ENCODE measurements at regions not wholly inside any gene's neighbourhood (a gene's known extent, or its start where the extent isn't known, plus 50 kb on each side); places are given as distances from the start of the nearest gene placed in this dataset.

DNA sequence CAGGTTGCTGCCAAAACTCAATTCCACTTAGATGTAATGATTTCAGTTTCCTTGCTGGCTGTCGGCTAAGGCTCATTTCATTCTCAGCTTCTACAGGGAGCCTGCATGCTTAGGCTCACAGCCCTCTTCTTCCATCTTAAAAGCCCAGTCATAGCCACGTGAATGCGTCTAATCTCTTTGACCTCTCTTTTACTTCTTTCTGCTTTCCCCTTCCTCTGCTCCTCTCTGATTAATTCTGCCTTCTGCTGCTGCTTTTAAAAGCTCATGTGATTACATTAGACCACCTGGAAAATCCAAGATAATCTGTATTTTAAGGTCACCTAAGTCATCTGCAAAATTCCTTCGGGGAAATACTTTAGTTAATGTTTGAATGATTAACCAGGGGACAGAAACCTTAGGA is 812.8 kb upstream of the BRINP3 start:
- no peaks in the 10 kb centered on the region for H3K27me3 ChIP-seq (ENCODE audit: control insufficient read depth, insufficient read depth, low read length)
- no peaks in the 10 kb centered on the region for H3K36me3 ChIP-seq (ENCODE audit: control insufficient read depth, insufficient read depth, low read length)
- no peak overlapping the region for H2AFZ ChIP-seq (ENCODE audit: low read length)
- H3K4me1 ChIP-seq (ENCODE audit: control insufficient read depth, extremely low read depth, insufficient read depth, low read length): no peaks in the 10 kb centered on the region
- H3K4me2 ChIP-seq (ENCODE audit: extremely low read depth, insufficient read depth, low read length): no peak overlapping the region
- no peaks in the 10 kb centered on the region for H3K9me3 ChIP-seq (ENCODE audit: control insufficient read depth, insufficient read depth, low read depth, low read length)
- no peak overlapping the region for H3K27ac ChIP-seq (ENCODE audit: insufficient read depth, low read length)
- TF ChIP-seq, protein P1, sequence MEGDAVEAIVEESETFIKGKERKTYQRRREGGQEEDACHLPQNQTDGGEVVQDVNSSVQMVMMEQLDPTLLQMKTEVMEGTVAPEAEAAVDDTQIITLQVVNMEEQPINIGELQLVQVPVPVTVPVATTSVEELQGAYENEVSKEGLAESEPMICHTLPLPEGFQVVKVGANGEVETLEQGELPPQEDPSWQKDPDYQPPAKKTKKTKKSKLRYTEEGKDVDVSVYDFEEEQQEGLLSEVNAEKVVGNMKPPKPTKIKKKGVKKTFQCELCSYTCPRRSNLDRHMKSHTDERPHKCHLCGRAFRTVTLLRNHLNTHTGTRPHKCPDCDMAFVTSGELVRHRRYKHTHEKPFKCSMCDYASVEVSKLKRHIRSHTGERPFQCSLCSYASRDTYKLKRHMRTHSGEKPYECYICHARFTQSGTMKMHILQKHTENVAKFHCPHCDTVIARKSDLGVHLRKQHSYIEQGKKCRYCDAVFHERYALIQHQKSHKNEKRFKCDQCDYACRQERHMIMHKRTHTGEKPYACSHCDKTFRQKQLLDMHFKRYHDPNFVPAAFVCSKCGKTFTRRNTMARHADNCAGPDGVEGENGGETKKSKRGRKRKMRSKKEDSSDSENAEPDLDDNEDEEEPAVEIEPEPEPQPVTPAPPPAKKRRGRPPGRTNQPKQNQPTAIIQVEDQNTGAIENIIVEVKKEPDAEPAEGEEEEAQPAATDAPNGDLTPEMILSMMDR (conservative IDR thresholded peaks at IDR 0.05 in 1 of 2, IDR thresholded peaks at IDR 0.05 in 1 of 2; ENCODE audit: low read depth in 1 of 2, low read length in 2 of 2): no peak
- no peak for TF ChIP-seq EZH2 (IDR thresholded peaks at IDR 0.05; ENCODE audit: low read length, missing control alignments)
- H3K9ac ChIP-seq (ENCODE audit: insufficient read depth, low read length): no peak overlapping the region
- no peaks in the 10 kb centered on the region for H3K79me2 ChIP-seq (ENCODE audit: control insufficient read depth, insufficient read depth, low read length)
- no peak for DNase-seq (ENCODE audit: low read depth in 2 of 2)
- H4K20me1 ChIP-seq (ENCODE audit: control insufficient read depth, extremely low read depth, insufficient read depth, low read length): no peaks in the 10 kb centered on the region
- H3K4me3 ChIP-seq (replicated peaks in 1 of 4; ENCODE audit: control extremely low read depth in 1 of 4, insufficient read depth in 1 of 4, low read depth in 3 of 4, low read length in 4 of 4): no peak overlapping the region

DNA sequence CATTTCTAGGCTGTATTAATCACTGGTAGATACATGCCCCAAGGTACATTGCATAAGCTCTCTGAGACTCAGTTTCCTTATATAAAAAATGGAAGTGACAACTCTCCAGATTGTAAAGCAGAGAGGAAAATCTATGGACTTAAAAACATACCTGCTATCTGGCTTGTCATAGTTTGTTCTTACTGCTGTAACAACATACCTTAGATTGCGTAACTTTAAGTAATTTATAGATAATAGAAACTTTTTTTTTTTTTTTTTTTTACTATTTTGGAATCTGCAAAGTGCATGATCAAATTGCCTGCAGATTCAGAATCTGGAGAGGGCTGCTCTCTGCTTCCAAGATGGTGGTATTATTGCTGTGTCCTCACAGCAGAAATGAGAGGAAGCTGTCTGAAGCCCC is 827.7 kb upstream of the BRINP3 start:
- DNase-seq (ENCODE audit: low read depth in 2 of 2): no peak
- no peak overlapping the region for H3K4me3 ChIP-seq (replicated peaks in 1 of 4; ENCODE audit: control extremely low read depth in 1 of 4, insufficient read depth in 1 of 4, low read depth in 3 of 4, low read length in 4 of 4)
- no peaks in the 10 kb centered on the region for H3K4me1 ChIP-seq (ENCODE audit: control insufficient read depth, extremely low read depth, insufficient read depth, low read length)
- H4K20me1 ChIP-seq (ENCODE audit: control insufficient read depth, extremely low read depth, insufficient read depth, low read length): no peaks in the 10 kb centered on the region
- H3K9me3 ChIP-seq (ENCODE audit: control insufficient read depth, insufficient read depth, low read depth, low read length): no peaks in the 10 kb centered on the region
- no peak overlapping the region for H3K9ac ChIP-seq (ENCODE audit: insufficient read depth, low read length)
- H2AFZ ChIP-seq (ENCODE audit: low read length): no peak overlapping the region
- H3K27ac ChIP-seq (ENCODE audit: insufficient read depth, low read length): no peak overlapping the region
- no peak overlapping the region for H3K4me2 ChIP-seq (ENCODE audit: extremely low read depth, insufficient read depth, low read length)
- H3K79me2 ChIP-seq (ENCODE audit: control insufficient read depth, insufficient read depth, low read length): no peaks in the 10 kb centered on the region
- TF ChIP-seq, protein P1 (conservative IDR thresholded peaks at IDR 0.05 in 1 of 2, IDR thresholded peaks at IDR 0.05 in 1 of 2; ENCODE audit: low read depth in 1 of 2, low read length in 2 of 2): no peak
- TF ChIP-seq EZH2 (IDR thresholded peaks at IDR 0.05; ENCODE audit: low read length, missing control alignments): no peak
- no peaks in the 10 kb centered on the region for H3K27me3 ChIP-seq (ENCODE audit: control insufficient read depth, insufficient read depth, low read length)
- H3K36me3 ChIP-seq (ENCODE audit: control insufficient read depth, insufficient read depth, low read length): no peaks in the 10 kb centered on the region

DNA sequence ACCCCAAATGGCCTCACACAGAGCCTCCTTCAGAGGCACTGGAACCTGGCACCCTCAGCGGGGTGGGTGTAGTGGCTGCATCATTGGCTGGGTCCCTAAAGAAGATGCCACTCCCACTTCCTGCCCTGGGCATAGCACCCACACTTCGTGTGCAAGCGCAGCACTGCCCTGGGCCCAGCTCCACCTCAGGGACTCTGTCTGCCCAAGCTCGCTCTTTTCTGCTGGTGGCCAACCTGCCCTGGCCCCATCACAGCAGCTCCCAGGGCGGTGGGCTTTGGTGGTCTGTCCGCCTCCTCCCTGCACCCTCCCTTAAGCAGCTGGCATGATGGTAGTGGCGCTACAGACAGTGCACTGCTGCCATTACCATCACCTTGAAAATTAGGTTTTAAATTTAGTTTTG is 829.3 kb upstream of the BRINP3 start:
- Histone ChIP-seq H3K27me3 (ENCODE audit: control insufficient read depth, insufficient read depth, low read length) (no peaks in the 10 kb centered on the region), H3K79me2 (ENCODE audit: control insufficient read depth, insufficient read depth, low read length) (no peaks in the 10 kb centered on the region), H3K4me1 (ENCODE audit: control insufficient read depth, extremely low read depth, insufficient read depth, low read length) (no peaks in the 10 kb centered on the region), H3K4me2 (ENCODE audit: extremely low read depth, insufficient read depth, low read length) (no peak overlapping the region), H2AFZ (ENCODE audit: low read length) (no peak overlapping the region), H3K36me3 (ENCODE audit: control insufficient read depth, insufficient read depth, low read length) (no peaks in the 10 kb centered on the region), H4K20me1 (ENCODE audit: control insufficient read depth, extremely low read depth, insufficient read depth, low read length) (no peaks in the 10 kb centered on the region), H3K9ac (ENCODE audit: insufficient read depth, low read length) (no peak overlapping the region), H3K27ac (ENCODE audit: insufficient read depth, low read length) (no peak overlapping the region), H3K4me3 (replicated peaks in 1 of 4; ENCODE audit: control extremely low read depth in 1 of 4, insufficient read depth in 1 of 4, low read depth in 3 of 4, low read length in 4 of 4) (no peak overlapping the region), H3K9me3 (ENCODE audit: control insufficient read depth, insufficient read depth, low read depth, low read length) (no peaks in the 10 kb centered on the region)
- no peak for TF ChIP-seq EZH2 (IDR thresholded peaks at IDR 0.05; ENCODE audit: low read length, missing control alignments)
- TF ChIP-seq, protein P1 (conservative IDR thresholded peaks at IDR 0.05 in 1 of 2, IDR thresholded peaks at IDR 0.05 in 1 of 2; ENCODE audit: low read depth in 1 of 2, low read length in 2 of 2): no peak
- DNase-seq (ENCODE audit: low read depth in 2 of 2): no peak

All from fibroblast of lung (primary cell).